HCT116 (cell line): ENCODE measurements at regions not wholly inside any gene's neighbourhood (a gene's known extent, or its start where the extent isn't known, plus 50 kb on each side); places are given as distances from the start of the nearest gene placed in this dataset.

Experiments used
- ATAC-seq: fragments of 200-7000 bp; cut with Tn5 transposase; 2 replicates; pipeline ENCODE4 v1.9.1; 2020; ENCODE audit warnings: mild to moderate bottlenecking, moderate library complexity
- BruUV-seq: library from RNA; stranded (reverse); fragments of 400-500 nt; replicated peaks from 2 replicates; lab custom pipeline; 2021; lab: Mats Ljungman, UMichigan
- CTCF ChIA-PET: fragments of 300-600 bp; sonication (Branson Sonifier 250); formaldehyde crosslinking; loops from one replicate; lab custom pipeline; 2021; ENCODE audit warnings: antibody characterized with exemption; lab: Charles Lee
- POLR2A ChIA-PET: fragments of 300-600, 350-600 bp; sonication (Branson Sonifier 250); formaldehyde crosslinking; loops from one replicate; lab custom pipeline; 2021; ENCODE audit warnings: antibody characterized with exemption; lab: Charles Lee
- RAD21 ChIA-PET, 2 experiments: fragments of 300-600 bp; sonication (Branson Sonifier 250); formaldehyde crosslinking; loops; one replicate each; lab custom pipeline; 2023; ENCODE audit warnings: low total read pairs in 2 of 2; ENCODE audit not compliant: uncharacterized antibody in 2 of 2, unreplicated experiment in 2 of 2, low non-redundant PET in 1 of 2; lab: Charles Lee
- DNase-seq: peaks from one replicate; pipeline ENCODE4 v3.0.0-alpha.2; 2010; ENCODE audit warnings: low read depth, low spot score
- H2AFZ ChIP-seq: fragments of 200-600 bp; shearing (Covaris generic), sonication (generic); 2 replicates; pipeline ENCODE4 v1.6.1; 2017; ENCODE audit warnings: low read depth, mixed run types, mixed read lengths, antibody characterized with exemption, low read length; ENCODE audit not compliant: poor library complexity, severe bottlenecking
- H3K27ac ChIP-seq: 2 replicates; pipeline ENCODE4 v1.5.1; 2012; ENCODE audit warnings: low read depth, low read length
- H3K27me3 ChIP-seq: fragments of 200-600 bp; sonication (generic); 2 replicates; pipeline ENCODE4 v1.6.1; 2016; ENCODE audit warnings: mixed run types, low read length, mixed read lengths; ENCODE audit not compliant: insufficient read depth
- H3K36me3 ChIP-seq, 2 experiments: fragments of 200-500 bp in 1 of 2; fragments of 200-600 bp in 1 of 2; sonication (Bioruptor generic) in 1 of 2; sonication (generic) in 1 of 2; 2 replicates each; pipeline versions ENCODE4 v1.5.1 to v1.6.1; 2014 to 2016; ENCODE audit warnings: low read length in 2 of 2, inconsistent platforms in 1 of 2, mixed read lengths in 1 of 2, mixed run types in 1 of 2; ENCODE audit not compliant: insufficient read depth in 2 of 2, control insufficient read depth in 1 of 2
- H3K4me1 ChIP-seq, 2 experiments: fragments of 200-600 bp in 1 of 2; sonication (generic) in 1 of 2; 2 replicates each; pipeline versions ENCODE4 v1.5.1 to v1.6.1; 2012 to 2017; ENCODE audit warnings: low read length in 2 of 2, inconsistent platforms in 1 of 2, mild to moderate bottlenecking in 1 of 2, mixed read lengths in 1 of 2, mixed run types in 1 of 2, moderate library complexity in 1 of 2; ENCODE audit not compliant: insufficient read depth in 2 of 2, control insufficient read depth in 1 of 2
- H3K4me2 ChIP-seq: fragments of 200-600 bp; sonication (generic); 2 replicates; pipeline ENCODE4 v1.6.1; 2017; ENCODE audit warnings: mixed run types, low read length, mixed read lengths
- H3K4me3 ChIP-seq, 2 experiments: fragments of 200-600 bp in 1 of 2; sonication (generic) in 1 of 2; replicated peaks in 1 of 2; 2 replicates each; pipeline ENCODE4 v1.5.1; 2011 to 2016; ENCODE audit warnings: low read length in 2 of 2, control low read depth in 1 of 2, low read depth in 1 of 2, mild to moderate bottlenecking in 1 of 2, mixed read lengths in 1 of 2, mixed run types in 1 of 2
- H3K79me2 ChIP-seq: fragments of 200-600 bp; sonication (generic); 2 replicates; pipeline ENCODE4 v1.6.1; 2017; ENCODE audit warnings: mild to moderate bottlenecking, mixed run types, low read length, moderate library complexity, mixed read lengths; ENCODE audit not compliant: insufficient read depth
- H3K9ac ChIP-seq: fragments of 200-600 bp; sonication (generic); 2 replicates; pipeline ENCODE4 v1.6.1; 2016; ENCODE audit warnings: low read length, mixed read lengths
- H3K9me2 ChIP-seq: fragments of 200-600 bp; sonication (generic), shearing (Covaris generic); 2 replicates; pipeline ENCODE4 v1.6.1; 2017; ENCODE audit warnings: mixed run types, mild to moderate bottlenecking, moderate library complexity; ENCODE audit not compliant: insufficient read depth
- H3K9me3 ChIP-seq, 2 experiments: fragments of 200-500 bp in 1 of 2; fragments of 200-600 bp in 1 of 2; sonication (Bioruptor generic) in 1 of 2; sonication (generic) in 1 of 2; 2 replicates each; pipeline ENCODE4 v1.6.1; 2014 to 2017; ENCODE audit warnings: low read length in 2 of 2, mixed read lengths in 2 of 2, inconsistent platforms in 1 of 2, low read depth in 1 of 2, mild to moderate bottlenecking in 1 of 2, mixed run types in 1 of 2, moderate library complexity in 1 of 2; ENCODE audit not compliant: control insufficient read depth in 1 of 2, insufficient read depth in 1 of 2
- H4K20me1 ChIP-seq: fragments of 200-600 bp; sonication (generic), shearing (Covaris generic); 2 replicates; pipeline ENCODE4 v1.6.1; 2017; ENCODE audit warnings: mixed run types, mild to moderate bottlenecking, moderate library complexity; ENCODE audit not compliant: insufficient read depth
- TCF7L2 ChIP-seq: IDR thresholded peaks from 2 replicates; pipeline ENCODE4 v1.7.0; 2011; ENCODE audit warnings: borderline replicate concordance, inconsistent platforms; ENCODE audit not compliant: insufficient read depth, insufficient read length; ENCODE audit errors: extremely low read depth
- intact Hi-C: fragments of 100-400 bp; cut with micrococcal nuclease; formaldehyde crosslinking; loops from 2 replicates; pipeline ENCODE4 v1.10.0; 2022

DNA sequence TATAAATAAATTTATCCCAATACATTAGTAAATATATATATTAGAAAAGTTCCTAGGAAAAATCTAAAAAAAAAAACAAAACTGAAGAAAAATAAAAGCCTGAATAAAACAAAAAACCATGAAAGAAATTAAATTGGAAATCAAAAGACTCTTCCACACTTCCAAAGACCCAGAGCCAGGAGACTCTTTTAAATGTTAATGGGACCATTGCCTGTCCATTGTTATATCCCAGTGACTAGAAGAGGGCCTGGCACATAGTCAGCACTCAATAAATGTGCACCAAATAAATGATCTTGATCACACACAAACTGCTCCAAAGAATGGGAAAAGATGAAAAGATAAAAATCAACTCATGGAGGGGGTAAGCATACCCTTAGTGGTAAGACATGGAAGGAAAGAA is 51.3 kb upstream of the CLDN18 start:
- CTCF ChIA-PET = interaction anchor here (0.7 kb wide), 1 partner anchor 13 kb away, joined by 3 read pairs; no protein-coding TSS in a partner anchor
- H2AFZ ChIP-seq = no peak overlapping the region
- no peak overlapping the region for H3K27ac ChIP-seq
- H3K36me3 ChIP-seq = no peaks in the 10 kb centered on the region
- H3K4me2 ChIP-seq = no peak overlapping the region
- POLR2A ChIA-PET = no interaction called here
- RAD21 ChIA-PET = no interaction called here
- H3K9me3 ChIP-seq = no peaks in the 10 kb centered on the region
- ATAC-seq (no peak), DNase-seq (no peak)
- BruUV-seq = no TSS peak
- no peaks in the 10 kb centered on the region for H4K20me1 ChIP-seq
- H3K9me2 ChIP-seq = no peaks in the 10 kb centered on the region
- TF ChIP-seq TCF7L2 = no peak
- no peaks in the 10 kb centered on the region for H3K79me2 ChIP-seq
- no peaks in the 10 kb centered on the region for H3K4me1 ChIP-seq
- H3K27me3 ChIP-seq = peaks cover 16% of the 10 kb centered on the region
- H3K9ac ChIP-seq = no peak overlapping the region
- H3K4me3 ChIP-seq = no peak overlapping the region
- intact Hi-C loops = no loop called here
